Stimulated activated CD4-positive, alpha-beta T cell treated with anti-CD3 and anti-CD28 coated beads, TNF-alpha, amount 100 ng/mL, for 1 hour (primary cell): ENCODE measurements at regions not wholly inside any gene's neighbourhood (a gene's known extent, or its start where the extent isn't known, plus 50 kb on each side); places are given as distances from the start of the nearest gene placed in this dataset.

Source experiments
- DNase-seq, 3 donors: peaks; one replicate each; pipeline ENCODE4 v3.0.0-alpha.2; 2020; ENCODE audit warnings: low read depth in 3 of 3, low spot score in 1 of 3

DNA sequence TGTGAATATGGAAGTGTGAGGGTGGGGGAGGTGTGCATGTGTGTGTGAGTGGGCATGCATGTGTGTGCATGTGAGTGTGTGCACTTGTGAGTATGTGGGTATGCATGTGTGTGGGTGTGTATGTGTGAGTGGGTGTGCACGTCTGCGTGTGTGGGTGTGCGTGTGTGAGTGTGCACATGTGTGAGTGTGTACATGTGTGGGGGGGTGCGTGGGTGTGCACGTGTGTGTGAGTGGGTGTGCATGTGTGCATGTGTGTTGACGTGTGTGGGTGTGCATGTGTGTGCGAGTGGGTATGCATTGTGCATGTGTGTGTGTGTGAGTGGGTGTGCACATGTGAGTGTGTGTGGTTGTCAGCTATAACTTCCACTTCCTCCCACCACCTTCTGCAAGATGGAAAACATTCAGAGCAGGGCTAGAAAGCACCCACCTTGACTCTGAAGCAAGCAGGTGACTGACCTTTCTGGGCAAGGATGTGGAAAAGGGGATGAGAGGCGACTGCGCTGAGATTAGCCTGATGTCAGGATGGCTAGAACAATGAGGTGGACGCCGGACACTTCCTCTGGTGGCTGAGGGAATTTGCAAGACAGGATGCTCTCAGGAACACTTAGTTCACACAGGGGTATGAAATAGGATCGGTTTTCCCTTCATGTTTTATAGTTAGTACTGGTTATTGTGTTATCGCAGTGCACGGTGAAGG, 103.6 kb downstream of the ACKR3 start:
- no peak for DNase-seq

DNA sequence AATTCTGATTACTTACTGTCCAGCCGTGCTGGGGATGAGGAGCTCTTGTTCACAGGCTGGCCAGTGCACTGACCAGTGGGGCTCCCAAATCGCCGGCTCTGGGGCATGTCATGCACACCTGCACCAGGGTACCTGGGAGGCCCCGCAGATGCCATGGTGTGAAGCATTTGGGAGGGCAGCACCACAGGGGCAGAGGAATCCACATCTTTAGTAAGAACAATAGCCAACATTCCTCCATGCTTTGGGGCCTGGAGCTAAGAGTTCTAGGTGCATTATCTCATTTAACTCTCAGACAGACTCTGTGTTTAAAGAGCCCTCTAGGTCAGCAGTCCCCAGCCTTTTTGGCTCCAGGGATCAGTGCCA, 104.2 kb downstream of the ACKR3 start:
- DNase-seq: no peak

DNA sequence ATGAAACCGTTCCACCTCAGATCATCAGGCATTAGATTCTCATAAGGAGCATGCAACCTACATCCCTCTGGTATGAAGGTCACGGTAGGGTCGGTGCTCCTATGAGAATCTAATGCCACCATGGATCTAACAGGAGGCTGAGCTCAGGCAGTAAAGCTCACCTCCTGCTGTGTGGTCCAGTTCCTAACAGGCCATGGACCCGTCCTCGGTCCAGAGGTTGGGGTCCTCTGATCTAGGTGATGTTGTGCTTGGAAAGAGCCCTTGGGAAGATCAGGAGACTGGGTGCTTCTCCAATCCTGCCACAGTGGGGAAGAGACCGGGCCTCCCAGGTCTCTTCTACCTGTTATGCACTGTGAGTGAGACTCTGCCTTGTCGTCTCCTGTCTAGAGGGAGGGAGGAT, 104.6 kb downstream of the ACKR3 start:
- DNase-seq: no peak

DNA sequence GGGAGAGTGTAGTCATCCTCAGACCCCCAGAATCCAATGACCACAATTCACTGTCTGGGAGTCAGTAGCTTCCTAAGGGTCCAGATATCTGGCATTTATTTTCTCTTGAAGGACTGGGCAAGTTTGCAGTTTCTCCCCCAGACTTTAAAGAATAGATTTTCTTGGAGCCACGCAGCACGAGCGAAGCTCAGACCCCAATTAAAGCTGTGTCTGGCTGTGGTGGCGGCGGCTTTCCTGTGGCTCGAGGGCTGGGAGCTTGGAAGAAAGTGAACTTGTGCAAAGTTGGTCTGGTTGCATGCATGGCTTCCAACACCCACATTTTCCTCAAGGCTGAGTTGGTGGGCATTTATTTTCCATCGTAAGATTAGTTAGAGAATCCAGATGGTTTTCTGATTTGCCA, 105.0 kb downstream of the ACKR3 start:
- no peak for DNase-seq

DNA sequence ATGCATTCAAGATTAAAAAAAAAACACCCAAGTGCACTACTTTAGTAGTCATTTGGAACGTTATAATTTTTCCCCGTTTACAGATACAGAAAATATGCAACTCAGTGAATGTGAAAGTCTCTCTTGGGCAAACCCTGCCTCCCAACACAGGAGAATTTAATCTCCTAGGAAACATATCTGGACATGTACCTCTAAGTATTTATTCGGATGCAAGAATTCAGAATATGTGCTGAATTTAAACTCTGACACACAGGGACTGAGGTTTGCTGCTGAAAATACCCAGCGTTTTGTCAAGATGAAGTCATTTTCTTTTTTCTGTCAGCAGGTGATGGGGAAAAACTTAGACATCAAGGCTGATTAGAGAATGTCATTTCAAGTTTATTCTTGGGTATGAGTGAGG, 105.4 kb downstream of the ACKR3 start:
- no peak for DNase-seq

DNA sequence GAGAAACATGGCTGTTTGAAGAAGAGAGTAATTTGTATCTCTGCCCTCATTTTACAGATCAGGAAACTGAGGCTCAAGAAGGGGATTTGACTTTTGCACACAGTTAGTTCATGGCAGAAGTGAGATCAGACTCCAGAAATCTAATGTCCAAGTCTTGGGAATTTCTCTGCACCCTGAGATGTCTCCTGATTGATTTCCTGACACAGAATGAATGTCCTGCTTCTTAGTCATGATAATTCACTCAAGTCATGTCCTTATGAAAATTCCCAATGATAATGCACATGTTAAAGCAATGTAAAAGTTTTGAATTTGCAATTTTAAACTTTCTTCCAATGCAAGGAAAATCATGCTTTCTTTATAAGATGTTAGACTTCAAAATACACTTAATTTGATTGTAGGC, 105.9 kb downstream of the ACKR3 start:
- DNase-seq: no peak

DNA sequence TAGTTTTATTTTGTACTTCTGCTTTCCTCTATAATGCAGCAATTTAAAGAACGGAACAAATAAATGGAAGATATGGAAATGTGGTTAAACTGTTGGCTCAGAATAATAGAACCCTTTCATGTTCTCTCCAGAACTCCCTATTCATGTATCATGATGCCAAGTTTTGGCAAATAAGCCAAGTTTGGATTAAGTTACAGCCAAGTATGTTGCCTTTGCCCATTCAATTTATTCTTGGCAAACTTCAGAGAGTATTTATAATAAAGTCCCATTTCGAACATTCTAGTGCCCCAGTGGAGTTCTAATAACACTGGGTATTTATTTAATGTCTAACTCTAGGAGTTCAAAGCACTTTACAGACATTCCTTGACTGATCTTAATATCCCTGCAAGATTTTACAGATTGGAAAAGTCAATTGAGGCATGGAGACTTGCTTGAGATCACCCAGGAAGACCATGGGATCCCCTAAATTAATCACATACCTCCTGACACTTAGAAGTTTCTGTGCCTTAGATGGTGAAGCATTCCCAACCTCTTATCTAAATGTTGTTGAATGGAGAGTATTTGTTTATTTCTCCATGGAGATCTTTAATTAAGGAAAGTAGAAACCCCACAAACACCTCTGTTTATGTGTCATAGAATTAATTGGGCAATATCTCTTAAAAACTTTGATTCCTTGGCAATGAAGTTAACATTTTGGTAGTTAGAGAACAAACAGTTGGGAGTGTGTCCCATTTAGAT, 106.7 kb downstream of the ACKR3 start:
- DNase-seq: no peak

DNA sequence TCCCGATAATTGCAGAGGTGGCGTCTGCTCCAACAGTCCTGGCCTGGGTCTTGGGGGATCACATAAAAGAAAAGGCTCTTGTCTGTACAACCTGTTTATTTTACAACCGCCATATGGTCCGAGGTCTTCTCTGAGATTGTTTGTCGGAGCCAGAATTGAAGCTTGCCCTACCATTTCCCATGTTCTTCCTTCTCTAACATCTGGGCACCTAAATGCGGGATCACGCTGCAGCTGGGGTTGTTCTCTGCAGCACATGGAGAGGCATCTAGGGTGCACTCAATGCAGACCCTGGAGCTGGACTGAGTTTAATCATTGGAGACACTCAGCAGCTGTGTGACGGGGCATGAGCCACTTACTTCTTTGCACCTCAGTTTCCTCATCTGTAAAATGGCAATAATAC, 107.7 kb downstream of the ACKR3 start:
- DNase-seq: no peak

DNA sequence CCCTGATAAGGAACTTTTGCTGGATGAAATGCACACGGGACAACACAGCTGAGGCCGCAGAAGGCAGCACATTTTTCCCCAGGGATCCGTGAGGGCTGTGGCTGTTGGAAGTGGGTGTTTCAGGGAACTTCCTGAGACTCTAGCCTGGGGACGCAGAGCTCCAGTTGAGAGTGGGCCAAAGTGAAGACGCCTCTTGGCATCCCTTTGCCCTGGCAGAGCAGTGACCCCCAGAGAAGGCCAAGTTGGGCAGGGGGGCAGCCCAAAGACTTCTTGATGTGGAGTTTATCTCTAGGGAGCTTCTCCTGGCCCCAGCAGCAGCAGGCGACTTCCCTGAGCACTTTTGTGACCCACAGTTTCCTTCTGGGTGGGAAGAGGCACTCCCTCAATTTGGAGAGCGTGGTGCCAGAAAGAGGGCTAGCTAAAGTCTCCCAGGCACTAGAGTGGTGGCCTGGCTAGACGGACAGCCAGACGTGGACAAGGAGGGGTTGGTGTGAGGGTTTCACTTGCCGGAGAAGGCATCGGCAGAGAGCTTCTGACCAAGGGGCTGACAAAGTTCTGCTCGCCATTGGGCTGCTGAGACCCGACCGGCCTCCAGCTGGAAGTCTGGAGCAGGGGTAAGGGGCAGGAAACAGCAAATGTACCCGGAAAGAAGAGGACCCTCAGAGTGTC, 108.8 kb downstream of the ACKR3 start:
- DNase-seq: no peak

DNA sequence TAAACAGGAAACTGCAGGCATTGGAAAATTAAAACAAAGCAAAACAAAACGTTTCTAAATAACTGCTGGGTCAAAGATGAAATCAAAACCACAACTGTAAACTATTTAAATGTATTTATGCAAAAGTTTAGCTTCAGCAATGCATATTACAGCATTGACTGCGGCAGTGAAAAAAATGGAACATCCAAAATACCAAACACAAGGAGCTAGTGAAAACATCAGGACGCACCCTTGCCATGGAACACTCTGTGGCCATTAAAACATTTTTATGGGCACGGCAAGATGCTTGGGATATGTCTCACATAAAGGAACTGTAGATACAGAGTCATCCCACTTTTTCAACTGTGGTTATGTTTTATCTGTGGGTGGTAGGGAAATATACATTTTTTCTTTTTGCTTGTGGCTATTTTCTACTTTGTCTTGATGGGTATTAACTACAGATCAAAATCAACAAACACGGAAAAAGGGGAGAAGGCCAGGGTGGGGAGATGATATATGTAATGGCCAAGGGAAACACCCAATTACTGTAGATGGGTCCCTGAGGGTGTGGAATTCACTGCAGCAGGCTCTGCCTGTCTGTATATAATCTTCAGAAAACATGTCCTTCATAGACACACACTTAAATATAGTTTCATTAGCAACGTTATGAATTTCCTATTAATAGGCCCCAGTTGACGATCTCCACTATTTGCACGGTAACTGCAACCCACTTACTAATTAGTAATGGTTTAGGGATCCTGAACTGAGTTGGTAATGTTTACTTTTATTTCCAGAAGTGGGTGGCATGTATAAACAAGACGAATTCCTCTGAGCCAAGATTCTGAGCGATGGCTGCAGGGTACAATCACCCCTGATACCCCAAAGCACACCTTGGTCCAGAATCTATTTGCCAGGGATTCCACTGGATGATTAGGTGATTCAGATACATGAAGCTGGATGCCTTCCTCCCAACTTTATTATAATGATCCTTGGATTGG, 110.5 kb downstream of the ACKR3 start:
- no peak for DNase-seq

DNA sequence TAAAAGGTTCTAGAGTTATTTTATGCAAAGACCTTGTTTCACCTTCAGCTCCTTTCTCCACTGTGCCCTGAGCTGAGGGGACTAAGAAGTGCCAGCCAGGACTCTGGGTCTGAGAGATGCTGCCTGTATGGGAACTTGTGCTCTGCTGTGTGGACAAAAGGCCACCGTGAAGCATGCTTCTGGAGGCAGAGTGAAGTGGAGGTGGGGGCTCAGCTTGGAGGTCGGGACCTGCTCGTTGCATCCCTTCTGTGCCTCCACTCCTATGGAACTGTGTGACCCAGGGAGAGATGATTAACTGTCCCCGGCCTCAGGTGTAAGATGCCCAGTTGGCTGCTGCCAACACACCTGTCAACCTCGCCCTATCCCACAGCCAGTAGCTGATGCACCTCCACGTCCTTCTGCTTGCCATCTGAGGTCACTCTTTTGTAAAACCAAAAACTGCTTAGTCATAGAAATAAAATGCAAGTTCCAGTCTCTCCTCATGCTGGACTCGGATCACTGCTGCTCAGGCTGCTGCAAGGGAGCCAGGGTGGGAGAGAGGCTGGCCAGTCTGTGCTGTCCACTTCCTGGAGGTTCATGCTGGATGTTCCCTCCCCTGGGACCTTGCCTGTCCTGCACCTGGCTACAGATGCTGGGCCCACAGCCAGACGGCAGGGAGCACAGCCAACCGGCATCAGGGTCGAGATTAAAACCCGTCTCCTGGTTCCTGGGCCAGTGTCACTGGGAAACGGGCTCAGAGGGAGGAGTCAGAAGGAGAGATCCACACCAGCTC, 113.2 kb downstream of the ACKR3 start:
- no peak for DNase-seq

DNA sequence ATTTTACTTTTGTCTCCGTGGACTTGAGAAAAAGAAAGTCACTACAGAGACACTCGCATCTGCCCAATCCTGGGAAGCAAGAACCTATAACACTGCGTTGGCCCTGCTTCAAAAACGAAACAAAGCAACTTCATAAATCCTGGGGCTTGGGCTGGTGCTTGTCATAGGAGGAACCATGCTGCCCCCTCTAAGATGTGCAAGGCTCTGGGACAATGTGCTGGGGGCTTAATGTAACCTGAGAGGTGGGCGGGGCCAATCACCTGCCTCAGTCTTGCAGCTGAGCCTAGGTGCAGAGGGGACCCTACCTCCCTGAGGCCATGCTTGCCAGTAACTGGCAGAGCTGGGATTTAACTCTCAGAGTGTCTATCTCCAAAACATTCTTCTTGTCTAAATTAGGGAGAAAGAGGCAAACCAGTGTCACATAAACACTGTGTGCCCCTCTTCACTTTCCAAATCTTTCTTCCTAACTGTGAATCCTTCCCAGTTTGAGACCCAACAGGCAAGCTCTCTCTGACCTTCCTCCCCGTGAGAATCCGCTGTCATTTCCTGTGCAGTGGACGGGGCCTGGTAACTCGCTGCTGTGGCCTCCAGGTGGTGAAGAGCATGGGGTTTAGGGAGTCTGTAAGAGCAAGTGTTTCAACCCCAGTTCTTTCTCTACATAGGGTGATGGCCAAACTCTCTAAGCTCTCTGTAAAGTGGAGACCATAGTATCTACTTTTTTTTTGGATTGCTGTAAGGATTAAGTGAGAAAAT, 115.1 kb downstream of the ACKR3 start:
- no peak for DNase-seq

DNA sequence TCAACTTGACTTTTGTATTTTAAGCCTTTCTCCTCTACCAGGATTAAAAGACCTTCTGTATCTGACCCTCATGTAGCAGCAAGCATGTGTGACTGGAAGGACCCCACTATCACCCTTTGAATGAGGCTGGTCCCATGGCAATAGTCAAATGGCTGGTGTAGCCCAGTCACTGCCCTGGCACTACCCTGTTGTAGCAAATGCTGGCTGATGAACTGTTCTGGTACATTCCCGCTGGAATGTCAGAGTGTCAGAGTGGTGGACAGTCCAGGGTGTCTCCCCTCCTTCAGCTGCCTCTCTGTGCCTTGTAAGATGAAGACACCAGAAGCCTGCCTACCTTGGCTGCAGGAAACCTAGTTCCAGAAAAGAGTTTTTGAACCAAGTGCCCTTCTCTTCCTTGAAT, 115.7 kb downstream of the ACKR3 start:
- no peak for DNase-seq

DNA sequence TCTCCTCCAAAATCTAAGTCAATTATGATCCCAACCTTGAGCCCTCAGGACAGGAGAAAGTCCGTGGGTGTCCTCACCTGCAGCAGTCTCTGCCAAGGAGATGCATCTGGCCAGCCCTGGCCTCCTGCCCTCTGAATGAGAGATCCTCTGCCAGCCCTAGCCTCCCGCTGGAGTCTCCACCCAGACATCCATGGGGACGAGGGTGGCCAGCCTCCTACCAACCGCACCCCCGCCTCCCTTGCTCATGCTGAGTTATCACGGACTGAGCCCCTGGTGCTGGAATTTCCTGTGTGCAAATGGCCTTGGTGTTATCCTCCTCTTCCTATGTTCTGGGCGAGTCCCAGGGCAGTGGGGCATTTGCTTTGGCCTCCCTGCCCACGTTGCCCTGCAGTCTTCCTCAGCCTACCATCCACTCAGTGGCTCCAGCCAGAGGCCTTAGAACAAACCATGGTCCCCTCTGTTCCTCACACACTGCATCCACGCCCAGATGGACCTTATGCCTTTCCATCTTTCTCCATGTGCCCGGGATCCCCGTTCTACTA, 116.4 kb downstream of the ACKR3 start:
- DNase-seq: no peak

DNA sequence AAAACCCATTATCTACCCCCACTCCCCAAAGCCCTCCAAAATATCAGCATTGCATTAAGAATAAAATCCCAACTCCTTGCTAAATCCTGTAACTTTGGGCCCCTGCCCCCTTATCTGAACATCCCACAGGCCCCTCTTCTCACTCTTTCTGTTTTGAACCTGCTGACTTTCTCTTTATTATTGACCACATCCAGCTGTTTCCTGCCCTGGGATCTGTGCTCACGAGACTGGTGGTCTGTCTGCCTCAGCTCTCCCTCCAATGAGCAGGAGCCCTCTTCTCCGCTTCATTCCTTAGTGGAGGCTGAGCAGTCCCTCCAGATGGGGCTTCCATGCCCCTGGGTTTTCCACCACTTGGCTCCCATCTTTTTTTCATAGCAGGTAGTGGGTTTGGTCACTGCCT, 116.9 kb downstream of the ACKR3 start:
- no peak for DNase-seq

DNA sequence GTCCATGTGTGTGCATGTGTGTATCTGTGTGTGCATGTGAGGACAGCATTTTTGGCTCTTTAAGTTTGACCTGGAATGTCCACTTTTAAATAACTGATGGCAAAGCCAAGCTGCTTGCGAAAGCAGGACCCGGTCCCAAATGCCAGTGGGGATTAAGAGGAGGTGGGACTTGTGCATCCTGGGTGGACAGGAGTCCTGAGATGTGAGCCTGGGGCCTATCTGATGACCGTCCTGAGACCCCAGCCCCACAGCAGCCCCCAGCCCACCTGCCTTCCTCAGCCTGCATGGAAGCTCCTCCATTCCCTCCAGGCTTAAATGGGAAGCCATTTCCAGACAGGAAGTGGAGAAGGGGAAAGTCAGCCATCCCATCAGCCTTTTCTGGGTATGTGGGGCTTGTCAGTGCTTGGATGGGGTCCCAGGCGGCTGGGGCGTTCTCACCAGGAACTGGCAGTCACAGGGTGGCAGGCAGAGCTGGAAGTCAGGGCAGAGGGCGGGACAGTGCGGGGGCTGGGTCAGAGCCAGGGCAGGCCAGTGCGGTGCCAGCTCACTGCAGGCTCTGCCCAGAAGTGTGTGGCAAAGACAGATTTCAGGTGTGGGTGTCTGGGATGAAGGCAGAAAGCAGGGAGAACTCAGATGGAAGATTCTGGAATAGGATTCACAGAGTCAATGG, 117.8 kb downstream of the ACKR3 start:
- no peak for DNase-seq

DNA sequence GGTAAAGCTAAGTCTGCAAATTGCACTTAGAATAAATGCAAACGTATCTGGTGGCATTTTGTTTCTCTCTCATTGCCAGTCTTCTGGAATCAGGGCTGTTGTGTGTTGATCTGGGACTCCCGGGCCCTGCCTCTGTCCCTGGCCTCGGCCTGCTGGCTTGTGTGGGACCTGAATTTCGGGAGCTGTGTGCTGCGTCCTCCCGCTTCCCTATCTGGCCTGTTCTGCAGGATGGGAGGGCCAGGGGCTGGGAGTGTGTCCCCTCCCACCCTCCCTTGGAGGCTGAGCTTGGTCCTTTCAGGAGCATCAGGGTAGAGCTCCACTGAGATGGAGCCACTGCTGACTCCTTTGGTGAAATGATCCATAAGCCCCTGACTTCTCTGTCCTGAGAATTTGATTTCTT, 118.5 kb downstream of the ACKR3 start:
- no peak for DNase-seq

DNA sequence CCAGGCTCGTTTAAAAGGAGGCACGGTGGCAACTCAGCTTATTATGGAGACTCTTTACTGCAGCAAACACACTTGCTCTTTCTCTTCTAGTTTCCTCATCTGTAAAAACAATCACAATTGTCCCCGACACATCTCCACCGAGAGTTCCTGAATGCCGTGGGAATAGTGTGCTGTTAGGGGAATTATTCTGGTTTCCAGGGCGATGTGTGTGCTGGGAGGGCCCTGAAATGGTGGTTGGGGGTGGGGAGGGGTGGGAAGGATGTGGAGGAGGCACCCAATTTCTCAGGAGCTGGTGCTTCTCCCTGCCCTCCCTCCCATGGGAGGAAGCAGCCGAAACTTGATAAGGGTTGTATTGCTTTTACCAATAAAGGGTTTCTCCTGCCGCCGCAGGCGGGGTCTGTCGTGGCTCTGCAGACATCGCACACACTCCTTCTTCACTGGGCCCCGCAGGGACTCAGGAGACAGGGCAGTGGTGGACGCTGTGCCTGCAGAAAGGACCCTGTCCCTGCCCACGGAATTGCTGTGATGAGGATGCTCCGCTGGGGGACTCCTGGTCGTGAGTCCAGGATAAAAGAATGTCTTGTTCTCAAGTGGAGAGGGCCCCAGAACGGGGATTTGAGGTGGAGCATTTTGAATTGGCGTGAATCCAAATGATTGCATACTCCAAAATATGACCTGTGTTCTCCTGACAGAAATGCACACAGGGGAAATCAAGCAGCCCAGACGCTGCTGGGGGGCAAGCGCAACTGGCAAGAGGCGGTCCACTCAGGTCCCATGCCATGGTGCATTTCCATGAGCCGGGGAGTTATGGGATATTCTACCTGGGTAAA, 119.2 kb downstream of the ACKR3 start:
- DNase-seq: no peak
